ENCODE measurements at regions not wholly inside any gene's neighbourhood (a gene's known extent, or its start where the extent isn't known, plus 50 kb on each side); places are given as distances from the start of the nearest gene placed in this dataset.

GRCh38 chr3:42033741-42034140, 57.4 kb upstream of the TRAK1 start:
- TF ChIP-seq CTCF (IDR thresholded peaks at IDR 0.05; ENCODE audit: low read depth, low read length): no peak
- no peak for TF ChIP-seq EZH2phosphoT487 (IDR thresholded peaks at IDR 0.05; ENCODE audit: low read depth)

Measured in OCI-LY3 (cell line).